T47D (cell line): ENCODE measurements at regions not wholly inside any gene's neighbourhood (a gene's known extent, or its start where the extent isn't known, plus 50 kb on each side); places are given as distances from the start of the nearest gene placed in this dataset.
A peak's percentile ranks its signal among the peaks of the same experiment; 100 is the strongest.

ENCODE experiments used
- DNase-seq, 2 experiments: peaks; one replicate each; pipeline versions ENCODE4 v3.0.0 to v3.0.0-alpha.2; 2011 to 2012; ENCODE audit warnings: low read depth in 1 of 2, low spot score in 1 of 2
- JUND ChIP-seq: IDR thresholded peaks from 2 replicates; pipeline ENCODE4 v1.6.1; 2012; ENCODE audit warnings: low read depth
- in situ Hi-C: cut with HindIII; loops from 2 replicates; pipeline ENCODE4 v1.10.0; 2016; ENCODE audit warnings: low sequenced_read_pairs, low pct_unique_long_range_greater_than_20kb

GRCh38 chr6:227074-227782, 65.1 kb upstream of the DUSP22 start:
- TF ChIP-seq JUND: no peak
- in situ Hi-C loops: no loop called here
- DNase-seq: peak in 1 of 2 experiments; percentile 52

- no peak for DNase-seq
- no peak for TF ChIP-seq JUND
- in situ Hi-C loops: no loop called here
These were observed 64.4 kb upstream of the DUSP22 start for GRCh38 chr6:227812-228338.

GRCh38 chr6:228881-229651, 63.2 kb upstream of the DUSP22 start:
- in situ Hi-C loops: no loop called here
- no peak for TF ChIP-seq JUND
- DNase-seq: no peak

- no peak for TF ChIP-seq JUND
- no peak for DNase-seq
- in situ Hi-C loops: no loop called here
These were observed 60.5 kb upstream of the DUSP22 start for GRCh38 chr6:231779-232178.

- DNase-seq: no peak
- no peak for TF ChIP-seq JUND
- in situ Hi-C loops: no loop called here
These were observed 59.2 kb upstream of the DUSP22 start for GRCh38 chr6:232982-233640.

- no peak for TF ChIP-seq JUND
- DNase-seq: no peak
- in situ Hi-C loops: no loop called here
These were observed 57.4 kb upstream of the DUSP22 start for GRCh38 chr6:234706-235372.

GRCh38 chr6:235763-236360, 56.4 kb upstream of the DUSP22 start:
- DNase-seq: peak in 1 of 2 experiments; percentile 33
- in situ Hi-C loops: no loop called here
- no peak for TF ChIP-seq JUND

GRCh38 chr6:236519-236918, 55.8 kb upstream of the DUSP22 start:
- TF ChIP-seq JUND: no peak
- in situ Hi-C loops: no loop called here
- no peak for DNase-seq

- in situ Hi-C loops: no loop called here
- TF ChIP-seq JUND: no peak
- DNase-seq: no peak
These were observed 52.1 kb upstream of the DUSP22 start for GRCh38 chr6:240151-240550.

GRCh38 chr6:241336-241865, 50.9 kb upstream of the DUSP22 start:
- no peak for DNase-seq
- no peak for TF ChIP-seq JUND
- in situ Hi-C loops: no loop called here
